SK-N-SH treated with all-trans-retinoic acid at 6 μM for 48 hours (cell line): ENCODE measurements at regions not wholly inside any gene's neighbourhood (a gene's known extent, or its start where the extent isn't known, plus 50 kb on each side); places are given as distances from the start of the nearest gene placed in this dataset.

Experiments
- ATAC-seq: fragments of 200-7000 bp; cut with Tn5 transposase; 3 replicates; pipeline ENCODE4 v1.9.1; 2020; ENCODE audit warnings: mild to moderate bottlenecking, moderate library complexity
- ARNTL ChIP-seq: fragments of 450-650 bp; formaldehyde crosslinking; IDR thresholded peaks from 2 replicates; pipeline ENCODE4 v1.5.0; 2020; ENCODE audit warnings: low read depth, mild to moderate bottlenecking, moderate library complexity, borderline replicate concordance
- BACH2 ChIP-seq: fragments of 250-450 bp; sonication (Bioruptor Pico); IDR thresholded peaks from 2 replicates; pipeline ENCODE4 v1.9.0; 2021; ENCODE audit warnings: mild to moderate bottlenecking, borderline replicate concordance
- CSDC2 ChIP-seq: fragments of 250-450 bp; sonication (Bioruptor Pico); IDR thresholded peaks from 2 replicates; pipeline ENCODE4 v1.5.0; 2020; ENCODE audit warnings: mild to moderate bottlenecking, moderate library complexity
- ESRRG ChIP-seq: fragments of 250-450 bp; sonication (Bioruptor Pico); IDR thresholded peaks from 2 replicates; pipeline ENCODE4 v1.6.1; 2021; ENCODE audit warnings: mild to moderate bottlenecking
- GLIS3 ChIP-seq: fragments of 250-450 bp; sonication (Bioruptor Pico); IDR thresholded peaks from 2 replicates; pipeline ENCODE4 v1.5.0; 2020; ENCODE audit warnings: mild to moderate bottlenecking, moderate library complexity
- ISL1 ChIP-seq: fragments of 250-450 bp; sonication (Bioruptor Pico); IDR thresholded peaks from 2 replicates; pipeline ENCODE4 v2.1.2; 2022; ENCODE audit warnings: mild to moderate bottlenecking, moderate library complexity
- OSR1 ChIP-seq: fragments of 250-450 bp; sonication (Bioruptor Pico); IDR thresholded peaks from 2 replicates; pipeline ENCODE4 v1.8.0; 2022; ENCODE audit warnings: moderate library complexity, mild to moderate bottlenecking, inconsistent platforms
- PPARA ChIP-seq: fragments of 250-450 bp; sonication (Bioruptor Pico); IDR thresholded peaks from 2 replicates; pipeline ENCODE4 v1.5.0; 2020; ENCODE audit warnings: mild to moderate bottlenecking, borderline replicate concordance
- RARB ChIP-seq: fragments of 250-450 bp; sonication (Bioruptor Pico); IDR thresholded peaks from 2 replicates; pipeline ENCODE4 v1.8.0; 2021; ENCODE audit warnings: mild to moderate bottlenecking, moderate library complexity
- SNAI2 ChIP-seq: fragments of 250-450 bp; sonication (Bioruptor Pico); IDR thresholded peaks from 2 replicates; pipeline ENCODE4 v1.5.0; 2020; ENCODE audit warnings: mild to moderate bottlenecking, moderate library complexity
- TCF4 ChIP-seq: fragments of 250-450 bp; sonication (Bioruptor Pico); IDR thresholded peaks from 2 replicates; pipeline ENCODE4 v1.8.0; 2021; ENCODE audit warnings: mild to moderate bottlenecking, moderate library complexity, borderline replicate concordance
- ZC3H10 ChIP-seq: fragments of 250-450 bp; sonication (Bioruptor Pico); IDR thresholded peaks from 2 replicates; pipeline ENCODE4 v1.5.1; 2021; ENCODE audit warnings: mild to moderate bottlenecking, moderate library complexity
- ZFP30 ChIP-seq: fragments of 450-650 bp; formaldehyde crosslinking; IDR thresholded peaks from 2 replicates; pipeline ENCODE4 v1.5.0; 2022; ENCODE audit warnings: mild to moderate bottlenecking, moderate library complexity
- ZNF565 ChIP-seq: fragments of 450-650 bp; formaldehyde crosslinking; conservative IDR thresholded peaks from 2 replicates; pipeline ENCODE4 v1.5.0; 2020; ENCODE audit warnings: low read depth, mild to moderate bottlenecking, moderate library complexity
- ZNF70 ChIP-seq: fragments of 450-650 bp; formaldehyde crosslinking; IDR thresholded peaks from 2 replicates; pipeline ENCODE4 v1.5.0; 2020; ENCODE audit warnings: mild to moderate bottlenecking, moderate library complexity
- ZNF8 ChIP-seq: fragments of 450-650 bp; formaldehyde crosslinking; IDR thresholded peaks from 2 replicates; pipeline ENCODE4 v1.5.0; 2020; ENCODE audit warnings: mild to moderate bottlenecking, moderate library complexity
- TF ChIP-seq, protein P1 (sequence below): fragments of 250-450 bp; sonication (Bioruptor Pico); IDR thresholded peaks from 2 replicates; pipeline ENCODE4 v1.5.0; 2020; ENCODE audit warnings: mild to moderate bottlenecking, moderate library complexity
- TF ChIP-seq, protein P2 (sequence below): fragments of 250-450 bp; sonication (Bioruptor Pico); IDR thresholded peaks from 2 replicates; pipeline ENCODE4 v1.5.1; 2020; ENCODE audit warnings: low read depth, mild to moderate bottlenecking, moderate library complexity
- TF ChIP-seq, protein P3 (sequence below): fragments of 250-450 bp; sonication (Bioruptor Pico); IDR thresholded peaks from 2 replicates; pipeline ENCODE4 v1.8.0; 2021; ENCODE audit warnings: low read depth, mild to moderate bottlenecking, moderate library complexity, borderline replicate concordance
- TF ChIP-seq, protein P4 (sequence below): fragments of 250-450 bp; sonication (Bioruptor Pico); IDR thresholded peaks from 2 replicates; pipeline ENCODE4 v1.8.0; 2020; ENCODE audit warnings: mild to moderate bottlenecking, moderate library complexity, borderline replicate concordance
- TF ChIP-seq, protein P5 (sequence below): fragments of 250-450 bp; sonication (Bioruptor Pico); IDR thresholded peaks from 2 replicates; pipeline ENCODE4 v1.5.1; 2021; ENCODE audit warnings: mild to moderate bottlenecking, moderate library complexity

DNA sequence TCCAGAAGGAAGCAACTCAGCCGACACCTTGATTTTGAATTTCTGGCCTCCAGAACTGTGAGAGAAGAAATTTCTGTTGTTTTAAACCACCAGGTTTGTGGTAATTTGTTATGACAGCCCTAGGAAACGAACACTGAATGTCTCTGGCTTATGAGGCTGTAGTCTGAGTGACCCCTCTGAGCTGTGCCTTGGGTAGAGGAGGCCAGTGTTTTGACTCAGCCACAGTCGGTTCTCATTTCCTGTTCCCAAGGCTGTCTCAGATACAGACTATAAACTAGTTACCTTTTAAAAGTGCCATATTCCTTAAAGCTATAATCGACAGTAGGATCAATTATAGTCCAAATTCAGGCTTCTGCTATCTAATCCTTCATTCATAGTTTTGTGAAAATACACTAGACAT lies 391.2 kb upstream of the MAP3K7 start (continued):
- TF ChIP-seq, protein P1, sequence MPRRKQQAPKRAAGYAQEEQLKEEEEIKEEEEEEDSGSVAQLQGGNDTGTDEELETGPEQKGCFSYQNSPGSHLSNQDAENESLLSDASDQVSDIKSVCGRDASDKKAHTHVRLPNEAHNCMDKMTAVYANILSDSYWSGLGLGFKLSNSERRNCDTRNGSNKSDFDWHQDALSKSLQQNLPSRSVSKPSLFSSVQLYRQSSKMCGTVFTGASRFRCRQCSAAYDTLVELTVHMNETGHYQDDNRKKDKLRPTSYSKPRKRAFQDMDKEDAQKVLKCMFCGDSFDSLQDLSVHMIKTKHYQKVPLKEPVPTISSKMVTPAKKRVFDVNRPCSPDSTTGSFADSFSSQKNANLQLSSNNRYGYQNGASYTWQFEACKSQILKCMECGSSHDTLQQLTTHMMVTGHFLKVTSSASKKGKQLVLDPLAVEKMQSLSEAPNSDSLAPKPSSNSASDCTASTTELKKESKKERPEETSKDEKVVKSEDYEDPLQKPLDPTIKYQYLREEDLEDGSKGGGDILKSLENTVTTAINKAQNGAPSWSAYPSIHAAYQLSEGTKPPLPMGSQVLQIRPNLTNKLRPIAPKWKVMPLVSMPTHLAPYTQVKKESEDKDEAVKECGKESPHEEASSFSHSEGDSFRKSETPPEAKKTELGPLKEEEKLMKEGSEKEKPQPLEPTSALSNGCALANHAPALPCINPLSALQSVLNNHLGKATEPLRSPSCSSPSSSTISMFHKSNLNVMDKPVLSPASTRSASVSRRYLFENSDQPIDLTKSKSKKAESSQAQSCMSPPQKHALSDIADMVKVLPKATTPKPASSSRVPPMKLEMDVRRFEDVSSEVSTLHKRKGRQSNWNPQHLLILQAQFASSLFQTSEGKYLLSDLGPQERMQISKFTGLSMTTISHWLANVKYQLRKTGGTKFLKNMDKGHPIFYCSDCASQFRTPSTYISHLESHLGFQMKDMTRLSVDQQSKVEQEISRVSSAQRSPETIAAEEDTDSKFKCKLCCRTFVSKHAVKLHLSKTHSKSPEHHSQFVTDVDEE (CRISPR knock-in tag): no peak
- TF ChIP-seq OSR1 (CRISPR knock-in tag) (no peak), CSDC2 (no peak), BACH2 (CRISPR knock-in tag) (no peak), ARNTL (CRISPR knock-in tag) (no peak)
- TF ChIP-seq, protein P2, sequence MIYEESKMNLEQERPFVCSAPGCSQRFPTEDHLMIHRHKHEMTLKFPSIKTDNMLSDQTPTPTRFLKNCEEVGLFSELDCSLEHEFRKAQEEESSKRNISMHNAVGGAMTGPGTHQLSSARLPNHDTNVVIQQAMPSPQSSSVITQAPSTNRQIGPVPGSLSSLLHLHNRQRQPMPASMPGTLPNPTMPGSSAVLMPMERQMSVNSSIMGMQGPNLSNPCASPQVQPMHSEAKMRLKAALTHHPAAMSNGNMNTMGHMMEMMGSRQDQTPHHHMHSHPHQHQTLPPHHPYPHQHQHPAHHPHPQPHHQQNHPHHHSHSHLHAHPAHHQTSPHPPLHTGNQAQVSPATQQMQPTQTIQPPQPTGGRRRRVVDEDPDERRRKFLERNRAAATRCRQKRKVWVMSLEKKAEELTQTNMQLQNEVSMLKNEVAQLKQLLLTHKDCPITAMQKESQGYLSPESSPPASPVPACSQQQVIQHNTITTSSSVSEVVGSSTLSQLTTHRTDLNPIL (CRISPR knock-in tag): no peak
- TF ChIP-seq, all 23 proteins: peak for 0

DNA sequence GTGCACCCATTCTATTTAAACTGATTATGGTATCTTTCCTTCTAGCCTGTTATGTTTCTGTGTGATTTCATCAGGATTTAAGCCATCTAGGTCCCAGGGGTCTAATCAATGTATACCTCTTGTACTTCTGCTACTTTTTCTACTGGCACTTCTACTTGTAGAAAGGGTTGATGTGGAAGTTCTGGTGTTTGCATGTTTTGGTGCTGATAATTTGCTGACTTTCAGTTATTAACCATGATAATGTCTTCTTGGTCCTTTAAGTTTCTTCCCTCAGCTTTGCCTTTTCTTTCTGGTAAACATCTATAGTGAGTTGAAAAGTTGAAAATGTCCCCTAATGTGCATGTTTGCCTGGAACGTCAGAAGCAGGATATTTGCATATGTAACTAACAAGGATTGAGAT lies 390.6 kb upstream of the MAP3K7 start:
- TF ChIP-seq CSDC2 (no peak), PPARA (no peak), ZC3H10 (CRISPR knock-in tag) (no peak), ZNF70 (no peak), ISL1 (CRISPR knock-in tag) (no peak), BACH2 (CRISPR knock-in tag) (no peak), GLIS3 (CRISPR knock-in tag) (no peak), ZNF565 (CRISPR knock-in tag) (no peak), TCF4 (no peak), SNAI2 (no peak), RARB (no peak)
- TF ChIP-seq, protein P2 (CRISPR knock-in tag): no peak
- TF ChIP-seq, protein P3, sequence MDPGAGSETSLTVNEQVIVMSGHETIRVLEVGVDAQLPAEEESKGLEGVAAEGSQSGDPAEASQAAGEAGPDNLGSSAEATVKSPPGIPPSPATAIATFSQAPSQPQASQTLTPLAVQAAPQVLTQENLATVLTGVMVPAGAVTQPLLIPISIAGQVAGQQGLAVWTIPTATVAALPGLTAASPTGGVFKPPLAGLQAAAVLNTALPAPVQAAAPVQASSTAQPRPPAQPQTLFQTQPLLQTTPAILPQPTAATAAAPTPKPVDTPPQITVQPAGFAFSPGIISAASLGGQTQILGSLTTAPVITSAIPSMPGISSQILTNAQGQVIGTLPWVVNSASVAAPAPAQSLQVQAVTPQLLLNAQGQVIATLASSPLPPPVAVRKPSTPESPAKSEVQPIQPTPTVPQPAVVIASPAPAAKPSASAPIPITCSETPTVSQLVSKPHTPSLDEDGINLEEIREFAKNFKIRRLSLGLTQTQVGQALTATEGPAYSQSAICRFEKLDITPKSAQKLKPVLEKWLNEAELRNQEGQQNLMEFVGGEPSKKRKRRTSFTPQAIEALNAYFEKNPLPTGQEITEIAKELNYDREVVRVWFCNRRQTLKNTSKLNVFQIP (CRISPR knock-in tag): no peak
- TF ChIP-seq, all 23 proteins: peak for 0
- no peak for ATAC-seq

DNA sequence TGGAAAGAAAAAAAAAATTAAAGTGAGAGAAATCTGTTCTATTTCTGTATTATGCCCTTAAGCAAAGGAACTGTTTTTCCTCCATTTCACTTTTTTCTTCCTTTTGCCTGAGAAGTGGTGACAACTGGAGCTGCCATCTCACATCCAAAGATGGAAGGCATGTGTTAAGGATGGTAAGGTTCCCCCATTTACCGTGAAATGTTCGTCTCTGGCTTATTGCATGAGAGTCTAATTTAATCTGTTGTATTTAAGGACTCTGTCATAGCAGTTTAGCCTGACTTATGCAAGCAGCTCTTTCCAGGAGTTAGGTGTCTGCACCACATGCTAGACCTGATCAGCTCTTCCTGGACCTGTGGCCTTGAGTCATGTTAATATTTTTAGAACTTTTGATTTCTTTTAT lies 389.5 kb upstream of the MAP3K7 start:
- TF ChIP-seq ESRRG (CRISPR knock-in tag): no peak
- TF ChIP-seq ZFP30 (CRISPR knock-in tag): no peak
- no peak for TF ChIP-seq ISL1 (CRISPR knock-in tag)
- no peak for TF ChIP-seq ZNF8 (CRISPR knock-in tag)
- TF ChIP-seq GLIS3 (CRISPR knock-in tag): no peak
- no peak for TF ChIP-seq ZNF70
- TF ChIP-seq, protein P3 (CRISPR knock-in tag): no peak
- TF ChIP-seq, protein P4, sequence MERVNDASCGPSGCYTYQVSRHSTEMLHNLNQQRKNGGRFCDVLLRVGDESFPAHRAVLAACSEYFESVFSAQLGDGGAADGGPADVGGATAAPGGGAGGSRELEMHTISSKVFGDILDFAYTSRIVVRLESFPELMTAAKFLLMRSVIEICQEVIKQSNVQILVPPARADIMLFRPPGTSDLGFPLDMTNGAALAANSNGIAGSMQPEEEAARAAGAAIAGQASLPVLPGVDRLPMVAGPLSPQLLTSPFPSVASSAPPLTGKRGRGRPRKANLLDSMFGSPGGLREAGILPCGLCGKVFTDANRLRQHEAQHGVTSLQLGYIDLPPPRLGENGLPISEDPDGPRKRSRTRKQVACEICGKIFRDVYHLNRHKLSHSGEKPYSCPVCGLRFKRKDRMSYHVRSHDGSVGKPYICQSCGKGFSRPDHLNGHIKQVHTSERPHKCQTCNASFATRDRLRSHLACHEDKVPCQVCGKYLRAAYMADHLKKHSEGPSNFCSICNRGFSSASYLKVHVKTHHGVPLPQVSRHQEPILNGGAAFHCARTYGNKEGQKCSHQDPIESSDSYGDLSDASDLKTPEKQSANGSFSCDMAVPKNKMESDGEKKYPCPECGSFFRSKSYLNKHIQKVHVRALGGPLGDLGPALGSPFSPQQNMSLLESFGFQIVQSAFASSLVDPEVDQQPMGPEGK (CRISPR knock-in tag): no peak
- TF ChIP-seq, protein P2 (CRISPR knock-in tag): no peak
- TF ChIP-seq, protein P5, sequence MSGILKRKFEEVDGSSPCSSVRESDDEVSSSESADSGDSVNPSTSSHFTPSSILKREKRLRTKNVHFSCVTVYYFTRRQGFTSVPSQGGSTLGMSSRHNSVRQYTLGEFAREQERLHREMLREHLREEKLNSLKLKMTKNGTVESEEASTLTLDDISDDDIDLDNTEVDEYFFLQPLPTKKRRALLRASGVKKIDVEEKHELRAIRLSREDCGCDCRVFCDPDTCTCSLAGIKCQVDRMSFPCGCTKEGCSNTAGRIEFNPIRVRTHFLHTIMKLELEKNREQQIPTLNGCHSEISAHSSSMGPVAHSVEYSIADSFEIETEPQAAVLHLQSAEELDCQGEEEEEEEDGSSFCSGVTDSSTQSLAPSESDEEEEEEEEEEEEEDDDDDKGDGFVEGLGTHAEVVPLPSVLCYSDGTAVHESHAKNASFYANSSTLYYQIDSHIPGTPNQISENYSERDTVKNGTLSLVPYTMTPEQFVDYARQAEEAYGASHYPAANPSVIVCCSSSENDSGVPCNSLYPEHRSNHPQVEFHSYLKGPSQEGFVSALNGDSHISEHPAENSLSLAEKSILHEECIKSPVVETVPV: no peak
- TF ChIP-seq ARNTL (CRISPR knock-in tag): no peak
- no peak for TF ChIP-seq TCF4
- no peak for TF ChIP-seq OSR1 (CRISPR knock-in tag)
- no peak for ATAC-seq
